GM06990 (cell line): ENCODE measurements at regions not wholly inside any gene's neighbourhood (a gene's known extent, or its start where the extent isn't known, plus 50 kb on each side); places are given as distances from the start of the nearest gene placed in this dataset.

Source experiments
- DNase-seq: peaks from one replicate; pipeline ENCODE4 v3.0.0-alpha.2; 2011; ENCODE audit not compliant: insufficient read length; ENCODE audit errors: extremely low read depth
- H3K27me3 ChIP-seq: replicated peaks from 2 replicates; pipeline ENCODE4 v1.6.0; 2011; ENCODE audit warnings: low read length; ENCODE audit not compliant: control insufficient read depth, insufficient read depth
- H3K36me3 ChIP-seq: 2 replicates; pipeline ENCODE4 v1.5.1; 2011; ENCODE audit warnings: low read length; ENCODE audit not compliant: control insufficient read depth, insufficient read depth
- H3K4me3 ChIP-seq: replicated peaks from 2 replicates; pipeline ENCODE4 v1.5.1; 2011; ENCODE audit warnings: low read depth, mild to moderate bottlenecking, control low read depth, low read length
- CTCF ChIP-seq: IDR thresholded peaks from 2 replicates; pipeline ENCODE4 v1.5.1; 2011; ENCODE audit warnings: low read length, control low read depth, mild to moderate bottlenecking, inconsistent platforms; ENCODE audit not compliant: insufficient read depth, poor library complexity, severe bottlenecking

GRCh38 chr9:26240020-26240419 lies 561.8 kb upstream of the TUSC1 start:
- no peak for DNase-seq
- Histone ChIP-seq H3K36me3 (no peaks in the 10 kb centered on the region), H3K27me3 (no peaks in the 10 kb centered on the region), H3K4me3 (no peak overlapping the region)
- no peak for TF ChIP-seq CTCF

- Histone ChIP-seq H3K4me3 (no peak overlapping the region), H3K27me3 (no peaks in the 10 kb centered on the region), H3K36me3 (no peaks in the 10 kb centered on the region)
- no peak for DNase-seq
- no peak for TF ChIP-seq CTCF
Measured at GRCh38 chr9:26237256-26237655, 559.0 kb upstream of the TUSC1 start.

GRCh38 chr9:26234865-26235264 lies 556.6 kb upstream of the TUSC1 start:
- TF ChIP-seq CTCF: no peak
- DNase-seq: no peak
- H3K4me3 ChIP-seq: no peak overlapping the region
- no peaks in the 10 kb centered on the region for H3K36me3 ChIP-seq
- no peaks in the 10 kb centered on the region for H3K27me3 ChIP-seq

- DNase-seq: no peak
- TF ChIP-seq CTCF: no peak
- Histone ChIP-seq H3K4me3 (no peak overlapping the region), H3K27me3 (no peaks in the 10 kb centered on the region), H3K36me3 (no peaks in the 10 kb centered on the region)
Measured at GRCh38 chr9:26231391-26231790, 553.1 kb upstream of the TUSC1 start.

- H3K27me3 ChIP-seq: no peaks in the 10 kb centered on the region
- DNase-seq: no peak
- H3K36me3 ChIP-seq: no peaks in the 10 kb centered on the region
- no peak overlapping the region for H3K4me3 ChIP-seq
- no peak for TF ChIP-seq CTCF
Measured at GRCh38 chr9:26229324-26230054, 551.2 kb upstream of the TUSC1 start.

- Histone ChIP-seq H3K27me3 (no peaks in the 10 kb centered on the region), H3K4me3 (no peak overlapping the region), H3K36me3 (no peaks in the 10 kb centered on the region)
- TF ChIP-seq CTCF: no peak
- DNase-seq: no peak
Measured at GRCh38 chr9:26228273-26228672, 550.0 kb upstream of the TUSC1 start.
